HG03095 (cell line): ENCODE measurements at regions not wholly inside any gene's neighbourhood (a gene's known extent, or its start where the extent isn't known, plus 50 kb on each side); places are given as distances from the start of the nearest gene placed in this dataset.
"Not testable (repeated sequence)": the region's sequence is repeated elsewhere in the genome, so short reads cannot be mapped to it uniquely, and the experiment has no call there.

Source experiments
- ATAC-seq: cut with Tn5 transposase; IDR thresholded peaks from one replicate; pipeline ENCODE4 v1.9.1; 2021; ENCODE audit warnings: moderate library complexity; ENCODE audit not compliant: unreplicated experiment

- no peak for ATAC-seq
Observed at GRCh38 chr6:134822920-134823709, 126.8 kb downstream of the ALDH8A1 start.

- no peak for ATAC-seq
Observed at GRCh38 chr6:134821928-134822864, 127.7 kb downstream of the ALDH8A1 start.

- ATAC-seq = no peak
Observed at GRCh38 chr6:134821397-134821796, 128.5 kb downstream of the ALDH8A1 start.

- no peak for ATAC-seq
Observed at GRCh38 chr6:134819863-134820800, 129.8 kb downstream of the ALDH8A1 start.

GRCh38 chr6:134819236-134819635 is 130.7 kb downstream of the ALDH8A1 start:
- no peak for ATAC-seq

- no peak for ATAC-seq
Observed at GRCh38 chr6:134817448-134817847, 132.5 kb downstream of the ALDH8A1 start.

GRCh38 chr6:134816780-134817179 is 133.1 kb downstream of the ALDH8A1 start:
- ATAC-seq = no peak

GRCh38 chr6:134816300-134816699 is 133.6 kb downstream of the ALDH8A1 start:
- ATAC-seq = no peak

GRCh38 chr6:134814076-134814695 is 135.7 kb downstream of the ALDH8A1 start:
- ATAC-seq = no peak

GRCh38 chr6:134813146-134813545 is 136.8 kb downstream of the ALDH8A1 start:
- no peak for ATAC-seq

GRCh38 chr6:134810402-134810801 is 139.5 kb downstream of the ALDH8A1 start:
- ATAC-seq = no peak

GRCh38 chr6:134809130-134809529 is 140.8 kb downstream of the ALDH8A1 start:
- ATAC-seq = no peak

GRCh38 chr6:134806180-134806798 is 143.6 kb downstream of the ALDH8A1 start:
- no peak for ATAC-seq

- no peak for ATAC-seq
Observed at GRCh38 chr6:134805168-134805567, 144.7 kb downstream of the ALDH8A1 start.

GRCh38 chr6:134804311-134804710 is 145.6 kb downstream of the ALDH8A1 start:
- not testable (repeated sequence) for ATAC-seq

- ATAC-seq = no peak
Observed at GRCh38 chr6:134802426-134803058, 147.4 kb downstream of the ALDH8A1 start.

- no peak for ATAC-seq
Observed at GRCh38 chr6:134797400-134798113, 152.3 kb downstream of the ALDH8A1 start.

GRCh38 chr6:134795691-134796090 is 154.2 kb downstream of the ALDH8A1 start:
- no peak for ATAC-seq

GRCh38 chr6:134795001-134795400 is 154.9 kb downstream of the ALDH8A1 start:
- ATAC-seq = no peak
